ENCODE measurements at regions not wholly inside any gene's neighbourhood (a gene's known extent, or its start where the extent isn't known, plus 50 kb on each side); places are given as distances from the start of the nearest gene placed in this dataset.

DNA sequence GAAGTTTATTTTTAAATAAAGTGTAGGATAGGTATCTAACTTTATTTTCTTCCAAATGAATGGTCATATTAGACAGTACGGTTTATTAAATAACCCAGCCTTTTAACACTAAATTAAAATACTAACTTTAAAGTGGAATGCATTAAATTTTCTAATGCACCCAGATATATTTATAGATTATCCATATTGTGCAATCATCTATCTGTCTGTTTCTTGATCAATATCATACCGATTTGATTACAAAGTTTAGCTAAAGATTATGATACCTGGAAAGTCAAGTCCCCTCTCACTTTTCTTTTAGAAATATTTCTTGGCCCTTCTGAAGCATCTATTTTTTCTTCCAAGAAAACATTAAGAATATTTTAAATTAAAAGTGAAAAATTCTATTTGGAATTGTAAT lies 124.3 kb upstream of the PDE5A start:
- TF ChIP-seq, protein P1, sequence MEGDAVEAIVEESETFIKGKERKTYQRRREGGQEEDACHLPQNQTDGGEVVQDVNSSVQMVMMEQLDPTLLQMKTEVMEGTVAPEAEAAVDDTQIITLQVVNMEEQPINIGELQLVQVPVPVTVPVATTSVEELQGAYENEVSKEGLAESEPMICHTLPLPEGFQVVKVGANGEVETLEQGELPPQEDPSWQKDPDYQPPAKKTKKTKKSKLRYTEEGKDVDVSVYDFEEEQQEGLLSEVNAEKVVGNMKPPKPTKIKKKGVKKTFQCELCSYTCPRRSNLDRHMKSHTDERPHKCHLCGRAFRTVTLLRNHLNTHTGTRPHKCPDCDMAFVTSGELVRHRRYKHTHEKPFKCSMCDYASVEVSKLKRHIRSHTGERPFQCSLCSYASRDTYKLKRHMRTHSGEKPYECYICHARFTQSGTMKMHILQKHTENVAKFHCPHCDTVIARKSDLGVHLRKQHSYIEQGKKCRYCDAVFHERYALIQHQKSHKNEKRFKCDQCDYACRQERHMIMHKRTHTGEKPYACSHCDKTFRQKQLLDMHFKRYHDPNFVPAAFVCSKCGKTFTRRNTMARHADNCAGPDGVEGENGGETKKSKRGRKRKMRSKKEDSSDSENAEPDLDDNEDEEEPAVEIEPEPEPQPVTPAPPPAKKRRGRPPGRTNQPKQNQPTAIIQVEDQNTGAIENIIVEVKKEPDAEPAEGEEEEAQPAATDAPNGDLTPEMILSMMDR (IDR thresholded peaks at IDR 0.05; ENCODE audit: insufficient read depth, missing control alignments) = no peak
- FAIRE-seq (no peak), DNase-seq (ENCODE audit: insufficient read length, low spot score) (no peak)

DNA sequence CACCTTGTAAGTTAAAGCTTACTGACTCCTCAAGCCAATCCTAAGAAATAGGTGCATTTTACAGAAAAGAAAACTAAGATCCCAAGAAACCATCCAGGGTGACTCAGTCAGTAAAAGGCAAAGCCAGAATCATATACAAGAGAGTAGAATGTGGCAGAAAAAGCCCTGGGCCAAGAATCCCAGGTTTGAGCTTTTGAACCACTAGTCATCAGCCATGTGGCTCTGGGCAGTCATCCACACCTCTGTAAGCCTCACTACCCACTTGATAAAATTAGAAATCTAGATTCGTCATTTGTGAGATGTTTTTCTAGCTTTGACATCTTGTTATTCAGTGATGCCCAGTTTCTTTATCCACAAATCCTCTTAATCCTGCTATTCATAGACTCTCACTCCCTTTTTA lies 122.2 kb upstream of the PDE5A start:
- FAIRE-seq (no peak), DNase-seq (ENCODE audit: insufficient read length, low spot score) (no peak)
- TF ChIP-seq, protein P1 (IDR thresholded peaks at IDR 0.05; ENCODE audit: insufficient read depth, missing control alignments) = no peak

DNA sequence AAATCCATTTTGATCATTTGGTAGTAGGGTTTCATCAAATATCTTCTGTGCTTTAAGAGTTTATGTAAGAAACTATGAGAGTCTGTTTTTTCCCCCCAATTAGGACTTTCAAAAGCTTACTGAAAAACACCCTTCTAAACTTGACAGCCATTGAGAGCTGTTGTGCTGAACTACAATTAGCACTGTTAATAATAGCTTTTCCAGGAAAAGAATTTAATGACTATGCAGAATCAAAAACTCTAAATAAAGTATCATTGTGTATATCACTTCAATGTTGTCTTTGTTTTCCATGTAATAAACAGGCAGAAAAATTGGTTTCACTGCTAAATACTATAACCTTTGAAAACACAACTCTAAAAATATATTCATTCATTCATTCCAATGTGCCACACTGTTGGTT lies 121.4 kb upstream of the PDE5A start:
- TF ChIP-seq, protein P1 (IDR thresholded peaks at IDR 0.05; ENCODE audit: insufficient read depth, missing control alignments) = no peak
- FAIRE-seq = no peak

DNA sequence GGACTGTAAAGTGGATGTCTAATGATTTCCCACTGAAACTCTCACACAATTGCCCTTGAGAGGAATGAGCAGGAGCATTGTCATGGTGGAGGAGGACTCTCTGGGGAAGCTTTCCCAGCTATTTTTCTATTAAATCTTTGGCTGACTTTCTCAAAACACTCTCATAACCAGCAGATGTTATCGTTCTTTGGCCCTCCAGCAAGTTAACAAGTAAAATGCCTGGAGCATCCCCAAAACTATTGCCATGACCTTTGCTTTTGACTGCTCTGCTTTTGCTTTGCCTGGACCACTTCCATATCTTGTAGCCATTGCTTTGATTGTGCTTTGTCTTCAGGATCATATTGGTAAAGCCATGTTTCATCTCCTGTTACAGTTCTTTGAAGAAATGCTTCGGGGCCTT lies 120.2 kb upstream of the PDE5A start:
- TF ChIP-seq, protein P1 (IDR thresholded peaks at IDR 0.05; ENCODE audit: insufficient read depth, missing control alignments) = no peak
- DNase-seq (ENCODE audit: insufficient read length, low spot score) = no peak
- no peak for FAIRE-seq

More for the DNA sequence above, 121.4 kb upstream of the PDE5A start:
- DNase-seq (ENCODE audit: insufficient read length, low spot score) = no peak

DNA sequence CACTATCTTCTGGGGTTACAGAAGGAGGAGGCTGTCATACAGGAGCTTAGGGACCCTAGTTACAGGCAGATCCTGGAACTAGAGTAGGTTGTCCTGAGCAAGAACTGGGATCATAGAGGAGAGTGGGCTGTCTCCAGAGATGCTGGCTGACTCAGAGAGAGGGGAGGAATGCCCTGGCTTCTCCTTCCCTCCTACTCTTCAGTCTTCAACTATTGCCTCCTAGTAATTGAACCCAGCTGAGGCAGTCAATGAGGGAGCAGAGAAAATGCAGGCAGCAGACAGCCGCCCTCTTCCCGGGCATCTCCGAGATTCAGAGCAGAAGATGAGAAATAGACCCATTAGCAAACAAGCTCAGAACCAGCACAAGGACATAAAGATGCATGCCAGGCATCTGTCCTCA lies 118.3 kb upstream of the PDE5A start:
- FAIRE-seq = no peak
- TF ChIP-seq, protein P1 (IDR thresholded peaks at IDR 0.05; ENCODE audit: insufficient read depth, missing control alignments) = no peak
- DNase-seq (ENCODE audit: insufficient read length, low spot score) = no peak

DNA sequence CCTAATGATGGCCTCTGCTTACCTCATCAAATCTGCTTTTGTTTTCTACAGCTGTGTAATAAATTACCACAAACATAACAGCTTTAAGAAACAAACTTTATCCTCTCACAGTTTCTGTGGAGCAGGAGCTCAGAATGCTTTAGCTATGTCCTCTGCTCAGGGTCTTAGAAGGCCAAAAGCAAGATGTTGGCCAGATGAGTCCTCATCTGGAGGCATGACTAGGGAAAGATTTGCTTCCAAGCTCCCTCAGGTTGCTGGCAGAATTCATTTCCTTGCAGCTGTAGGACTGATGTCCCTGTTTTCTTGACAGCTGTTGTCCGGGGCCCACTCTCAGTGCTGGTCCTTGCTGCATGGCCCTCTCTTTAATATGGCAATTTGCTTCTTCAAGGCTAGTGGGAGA lies 116.7 kb upstream of the PDE5A start:
- TF ChIP-seq, protein P1 (IDR thresholded peaks at IDR 0.05; ENCODE audit: insufficient read depth, missing control alignments) = no peak
- DNase-seq (ENCODE audit: insufficient read length, low spot score) = no peak
- FAIRE-seq = no peak

DNA sequence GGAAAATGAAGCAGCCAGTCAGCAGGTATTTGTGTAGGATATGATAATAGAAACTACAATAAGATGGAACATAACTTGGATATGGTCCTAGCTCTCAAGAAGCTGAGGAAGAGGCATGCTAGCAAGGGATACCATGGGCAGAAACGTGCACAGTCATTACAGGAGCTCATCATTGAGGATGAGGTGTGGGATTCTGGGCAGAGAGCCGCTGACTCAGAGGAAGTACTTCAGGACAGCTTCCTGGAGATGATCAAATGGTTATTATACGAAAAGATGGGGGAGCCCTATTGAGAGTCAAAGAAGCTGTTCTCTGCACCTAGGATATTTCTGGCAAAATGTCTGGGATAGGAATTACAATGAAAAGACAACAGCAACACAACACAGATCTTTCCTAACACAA lies 116.0 kb upstream of the PDE5A start:
- DNase-seq (ENCODE audit: insufficient read length, low spot score) (no peak), FAIRE-seq (no peak)
- TF ChIP-seq, protein P1 (IDR thresholded peaks at IDR 0.05; ENCODE audit: insufficient read depth, missing control alignments) = no peak

Measured in D721Med (cell line).